Heart left ventricle (tissue), 13 donors: ENCODE measurements at regions not wholly inside any gene's neighbourhood (a gene's known extent, or its start where the extent isn't known, plus 50 kb on each side); places are given as distances from the start of the nearest gene placed in this dataset.

ENCODE experiments used
- POLR2A ChIP-seq, 2 donors: fragments of 450-650 bp; IDR thresholded peaks; one replicate each; pipeline ENCODE4 v1.6.1; 2017; ENCODE audit warnings: antibody characterized with exemption in 2 of 2, mild to moderate bottlenecking in 2 of 2, moderate library complexity in 2 of 2
- TF ChIP-seq, protein P1 (sequence below), 12 donors: fragments of 200-600 bp; sonication (generic) in 4 of 12; IDR thresholded peaks; one replicate each; pipeline versions ENCODE4 v1.5.0 to v1.8.0; 2018 to 2022; ENCODE audit warnings: antibody characterized with exemption in 12 of 12, mild to moderate bottlenecking in 5 of 12
- donor health status: ischemic (EF 13 %, LVEDD 7.1; RV severe dilation, severe dysfunction).
- donor health status: DM: no; HTN: yes; CAD: no.
- donor health status: DM: no; HTN: no; CAD: no.
- donor health status: ischemic (EF 25% LVEDD 6.9; RV normal size, moderate dysfunction).
- donor health status: ischemic (EF 25% LVEDD 5.7; RV mildly dilated, moderate dysfunction).
- donor health status: ischemic (EF 35%, LVEDD 5.7; RV mildly dilated, moderate dysfunction).
- donor health status: nonischemic (EF 11% LVEDD 7.7; RV severe dilation, severe dysfunction).
- donor health status: DM: yes; HTN: yes; CAD: no.
- donor health status: PGD.
- donor health status: ischemic (EF 29% LVEDD 5.4; RV normal size, mild dysfunction).
- donor health status: nonischemic (EF 23%, LVEDD 6.1; RV moderate dilation, normal function).

GRCh38 chr11:128379587-128380580 lies 207.5 kb downstream of the ETS1 start:
- TF ChIP-seq, protein P1, sequence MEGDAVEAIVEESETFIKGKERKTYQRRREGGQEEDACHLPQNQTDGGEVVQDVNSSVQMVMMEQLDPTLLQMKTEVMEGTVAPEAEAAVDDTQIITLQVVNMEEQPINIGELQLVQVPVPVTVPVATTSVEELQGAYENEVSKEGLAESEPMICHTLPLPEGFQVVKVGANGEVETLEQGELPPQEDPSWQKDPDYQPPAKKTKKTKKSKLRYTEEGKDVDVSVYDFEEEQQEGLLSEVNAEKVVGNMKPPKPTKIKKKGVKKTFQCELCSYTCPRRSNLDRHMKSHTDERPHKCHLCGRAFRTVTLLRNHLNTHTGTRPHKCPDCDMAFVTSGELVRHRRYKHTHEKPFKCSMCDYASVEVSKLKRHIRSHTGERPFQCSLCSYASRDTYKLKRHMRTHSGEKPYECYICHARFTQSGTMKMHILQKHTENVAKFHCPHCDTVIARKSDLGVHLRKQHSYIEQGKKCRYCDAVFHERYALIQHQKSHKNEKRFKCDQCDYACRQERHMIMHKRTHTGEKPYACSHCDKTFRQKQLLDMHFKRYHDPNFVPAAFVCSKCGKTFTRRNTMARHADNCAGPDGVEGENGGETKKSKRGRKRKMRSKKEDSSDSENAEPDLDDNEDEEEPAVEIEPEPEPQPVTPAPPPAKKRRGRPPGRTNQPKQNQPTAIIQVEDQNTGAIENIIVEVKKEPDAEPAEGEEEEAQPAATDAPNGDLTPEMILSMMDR (IDR thresholded peaks at IDR 0.05): no peak
- TF ChIP-seq POLR2A (IDR thresholded peaks at IDR 0.05): no peak
